Dermis microvascular lymphatic vessel endothelial cell (primary cell): ENCODE measurements at regions not wholly inside any gene's neighbourhood (a gene's known extent, or its start where the extent isn't known, plus 50 kb on each side); places are given as distances from the start of the nearest gene placed in this dataset.

Experiments
- DNase-seq, 2 donors: peaks; one replicate each; pipeline versions ENCODE4 v3.0.0 to v3.0.0-alpha.2; 2010; ENCODE audit warnings: low read depth in 2 of 2

DNA sequence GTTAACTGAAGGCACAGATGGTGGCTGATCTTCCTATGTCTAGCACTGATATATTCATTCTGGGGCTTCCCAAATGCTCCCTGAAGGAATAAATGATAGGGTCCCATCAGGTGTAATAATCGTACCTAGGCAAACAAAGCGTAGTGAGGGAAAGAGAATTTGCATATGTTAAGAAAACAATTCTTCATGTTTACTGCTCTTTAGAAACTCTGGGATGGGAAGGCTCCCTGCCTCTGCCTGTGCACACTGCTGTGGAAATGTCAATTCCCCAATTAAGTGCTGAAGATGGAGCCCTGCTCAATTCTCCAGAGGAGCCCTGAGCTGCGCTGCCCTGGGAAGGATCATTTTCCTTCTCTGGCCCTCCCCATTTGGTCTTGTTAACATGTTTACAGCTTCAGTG, 380.9 kb upstream of the ADARB2 start:
- DNase-seq = no peak

DNA sequence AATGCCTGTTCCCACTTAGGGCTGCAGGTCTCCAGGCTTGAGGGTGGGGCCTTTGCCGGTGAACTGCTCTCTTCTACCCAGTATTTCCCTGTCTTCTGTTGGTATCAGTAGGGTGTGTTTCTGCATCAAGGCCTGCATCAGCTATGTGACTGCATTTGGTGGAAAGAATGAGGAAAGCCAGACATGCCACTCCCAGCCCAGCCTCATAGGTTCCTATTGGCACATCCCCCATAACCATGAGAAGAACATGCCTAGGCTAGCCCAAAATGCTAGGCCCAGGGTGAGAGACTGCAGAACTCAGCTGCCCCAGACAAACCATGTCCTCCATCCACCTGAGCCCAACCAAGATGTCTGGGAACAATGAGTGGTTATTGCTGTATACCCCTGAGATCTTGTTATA, 380.3 kb upstream of the ADARB2 start:
- DNase-seq = no peak

DNA sequence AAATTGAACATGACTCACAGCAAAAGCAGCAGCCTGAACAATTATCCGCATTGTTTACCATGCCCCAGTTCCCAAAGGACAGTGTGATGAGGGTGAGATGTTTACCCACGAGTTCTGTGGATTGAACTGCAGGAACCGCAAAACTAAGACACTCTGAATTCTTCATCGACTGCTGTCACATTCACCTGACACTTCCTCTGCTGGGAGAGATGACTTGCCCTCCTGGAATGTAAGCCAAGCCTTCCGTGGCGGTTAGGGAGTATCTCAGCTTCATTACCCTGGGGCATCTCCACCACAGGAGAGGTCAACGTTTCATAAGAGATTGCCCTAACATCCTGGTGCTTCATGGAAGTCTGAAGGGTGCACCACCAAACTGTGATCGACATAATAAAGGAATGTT, 374.6 kb upstream of the ADARB2 start:
- DNase-seq = no peak

DNA sequence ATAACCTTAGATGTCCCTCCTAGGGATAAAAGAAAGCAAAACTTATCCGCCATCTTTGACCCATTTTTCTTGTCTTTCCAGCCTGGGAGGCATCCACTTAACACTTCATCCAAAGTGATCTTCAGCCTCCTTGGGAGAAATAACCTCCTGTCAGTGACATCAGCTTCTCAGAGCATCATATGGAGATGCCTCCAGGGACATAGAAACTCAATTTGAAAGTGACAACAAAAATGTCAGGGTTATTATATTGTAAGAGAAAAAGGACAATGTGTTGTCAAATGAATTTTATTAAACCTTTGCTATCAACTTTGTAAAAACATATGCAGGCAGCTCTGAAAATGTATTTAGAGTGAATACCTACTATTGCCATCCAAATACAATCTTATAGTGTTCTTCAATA, 371.2 kb upstream of the ADARB2 start:
- DNase-seq = no peak

DNA sequence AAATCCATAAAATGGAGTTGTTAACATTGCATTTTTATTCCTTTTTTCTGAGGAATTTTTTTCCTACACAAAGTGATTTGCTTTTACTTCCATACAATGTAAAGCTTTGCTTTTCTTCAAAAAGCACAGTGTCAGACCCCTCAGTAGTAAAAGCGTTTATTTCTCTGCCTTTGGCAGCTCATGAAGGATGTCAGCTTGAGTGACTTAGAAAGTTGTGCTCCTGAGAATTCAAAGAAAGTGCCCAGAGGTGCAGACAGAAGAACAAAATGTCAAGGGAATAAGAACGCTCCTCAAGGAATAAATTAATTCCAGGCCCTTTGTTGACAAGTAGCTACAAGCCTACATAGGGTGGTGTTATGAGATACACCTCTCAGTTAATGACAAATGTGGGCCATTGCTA, 369.3 kb upstream of the ADARB2 start:
- DNase-seq = no peak

DNA sequence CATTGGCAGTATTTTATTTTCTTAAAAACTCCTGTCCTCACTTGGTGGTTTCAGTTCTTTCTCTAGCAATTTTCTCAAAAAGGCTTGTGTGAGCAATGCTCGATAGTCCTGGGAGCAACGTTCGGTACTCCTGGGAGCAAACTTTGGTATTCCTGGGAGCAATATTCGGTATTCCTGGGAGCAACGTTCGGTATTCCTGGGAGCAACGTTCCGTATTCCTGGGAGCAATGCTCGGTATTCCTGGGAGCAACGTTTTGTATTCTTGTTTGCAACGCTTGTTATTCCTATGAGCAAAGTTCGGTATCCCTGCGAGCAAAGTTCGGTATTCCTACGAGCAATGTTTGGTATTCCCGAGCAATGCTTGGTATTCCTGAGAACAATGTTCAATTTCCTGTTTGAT, 362.0 kb upstream of the ADARB2 start:
- DNase-seq = no peak

DNA sequence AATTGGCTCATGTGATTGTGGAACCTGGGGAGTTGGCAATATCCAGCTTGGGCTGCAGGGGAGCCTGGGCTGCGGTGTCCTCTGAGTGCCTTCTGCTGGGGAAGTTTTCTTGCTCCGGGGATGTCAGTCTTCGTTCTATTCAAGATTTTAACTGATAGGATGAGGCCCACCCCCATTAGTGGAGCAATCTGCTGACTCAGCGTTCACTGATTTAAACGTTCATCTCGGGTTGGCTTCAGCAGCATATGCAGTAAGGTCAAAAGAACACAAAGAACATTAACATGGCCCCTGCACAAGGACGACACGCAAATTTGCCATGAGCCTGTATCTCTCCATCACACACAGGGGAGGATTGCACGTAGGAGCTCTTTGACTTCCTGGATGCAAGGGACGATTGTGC, 360.6 kb upstream of the ADARB2 start:
- no peak for DNase-seq

DNA sequence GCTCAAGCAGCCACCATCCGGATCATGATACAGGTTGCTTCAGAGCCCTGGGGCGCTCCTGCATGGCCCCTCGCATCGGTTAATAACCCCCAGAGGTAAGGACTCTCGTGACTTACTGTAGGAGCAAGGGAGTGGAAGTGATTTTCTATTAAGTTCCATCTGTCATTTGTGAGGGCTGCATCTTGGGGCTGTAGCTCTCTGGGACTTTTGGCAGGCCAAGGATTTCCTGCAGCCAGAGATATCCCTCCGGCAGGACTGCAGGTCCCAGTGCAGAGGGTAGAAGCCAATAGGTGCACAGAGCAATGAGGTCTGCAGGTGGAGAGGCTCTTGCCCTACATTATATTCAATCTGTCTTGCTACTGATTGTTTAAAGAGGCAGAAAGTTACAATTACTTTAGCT, 356.8 kb upstream of the ADARB2 start:
- DNase-seq = no peak

DNA sequence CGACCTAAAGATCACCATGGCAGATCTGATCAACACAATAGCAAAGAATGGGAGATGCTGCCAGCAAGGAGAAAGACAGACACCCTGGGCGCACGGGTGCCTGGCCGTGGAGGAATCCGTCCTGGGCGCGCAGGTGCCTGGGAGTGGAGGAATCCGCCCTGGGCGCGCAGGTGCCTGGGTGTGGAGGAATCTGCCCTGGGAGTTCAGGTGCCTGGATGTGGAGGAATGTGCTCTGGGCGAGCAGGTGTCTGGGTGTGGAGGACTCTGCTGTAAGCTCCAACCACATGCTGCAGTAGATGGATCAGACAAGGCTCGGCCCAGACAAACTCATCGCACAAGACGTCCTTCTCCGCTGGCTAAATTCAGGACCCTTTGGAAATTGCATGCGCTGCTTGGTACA, 346.3 kb upstream of the ADARB2 start:
- no peak for DNase-seq

DNA sequence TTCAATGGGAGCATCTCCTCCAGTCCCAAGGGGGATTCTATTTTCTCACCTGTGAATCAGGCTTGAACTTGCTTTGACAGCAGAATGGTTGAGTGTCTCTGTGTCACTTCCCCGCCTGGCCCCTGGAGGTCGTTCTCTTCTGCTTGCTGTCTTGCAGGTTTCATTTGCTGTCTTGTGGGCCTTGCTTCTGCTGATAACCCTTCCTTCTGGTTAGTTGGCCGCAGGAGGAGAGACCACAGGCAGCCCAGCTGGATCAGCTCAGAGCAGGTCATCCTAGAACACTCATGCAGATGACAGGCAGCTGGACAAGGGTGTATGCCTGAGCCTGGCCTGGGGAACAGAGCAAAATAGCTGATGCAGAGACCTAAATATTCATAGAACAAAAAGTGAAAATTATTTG, 344.2 kb upstream of the ADARB2 start:
- DNase-seq = no peak

DNA sequence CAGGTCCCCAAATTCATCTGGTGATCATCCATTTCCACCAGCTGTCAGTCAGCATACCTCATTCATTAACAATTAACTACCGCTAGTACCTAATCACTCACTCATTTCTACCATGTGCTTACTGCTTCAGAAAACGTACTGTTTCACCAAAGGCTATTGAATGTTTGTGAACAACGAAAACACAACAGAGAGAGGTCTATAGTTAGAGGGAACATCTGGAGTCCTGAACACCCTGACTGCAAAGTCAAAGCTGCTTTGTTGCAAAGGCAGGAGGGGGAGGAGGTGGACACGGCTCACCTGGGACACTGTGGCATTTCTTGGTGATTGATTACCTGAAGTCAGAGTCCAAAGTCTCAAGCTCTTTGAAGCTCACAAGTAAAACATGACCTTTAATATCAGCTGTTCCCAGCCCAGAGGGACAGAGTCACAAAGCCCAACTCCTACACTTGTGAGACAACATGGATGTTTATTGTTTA, 342.3 kb upstream of the ADARB2 start:
- no peak for DNase-seq

DNA sequence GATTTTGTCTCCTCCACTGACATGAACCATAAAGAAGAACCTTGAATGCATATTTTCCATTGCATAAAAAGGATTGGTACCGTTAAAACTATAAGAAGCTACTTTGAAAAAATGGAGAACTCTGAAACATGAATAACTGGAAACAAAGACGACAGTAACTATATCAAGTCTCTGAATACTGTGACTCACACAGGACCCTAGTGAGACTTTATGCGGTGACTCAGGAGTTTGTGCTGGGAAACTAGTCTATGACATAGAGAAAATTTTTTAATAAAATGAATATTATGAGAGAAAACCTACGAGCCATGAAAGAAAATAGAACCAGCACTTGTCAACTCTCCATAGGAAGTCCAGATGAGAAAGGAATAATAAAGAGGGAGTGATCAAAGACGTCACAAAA, 339.9 kb upstream of the ADARB2 start:
- DNase-seq = no peak

DNA sequence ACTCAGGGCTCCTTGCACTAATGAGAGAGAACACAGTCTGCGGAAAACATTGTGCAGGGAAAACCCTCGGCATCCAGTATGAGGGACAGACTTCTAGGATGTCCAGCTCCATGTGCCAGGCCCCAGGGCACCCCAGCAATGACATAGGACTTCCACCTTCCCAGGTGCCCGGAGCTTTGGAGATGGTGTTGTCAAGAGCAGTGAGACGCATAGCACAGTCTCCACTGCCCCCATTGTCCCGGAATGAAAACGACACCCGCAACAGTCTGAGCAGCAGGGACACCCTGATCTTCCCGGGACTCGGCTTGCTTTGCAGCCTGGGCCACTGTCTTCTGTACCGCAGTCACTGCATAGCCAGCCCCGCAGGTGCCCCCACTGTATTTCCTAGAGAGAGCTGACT, 339.2 kb upstream of the ADARB2 start:
- DNase-seq = no peak

DNA sequence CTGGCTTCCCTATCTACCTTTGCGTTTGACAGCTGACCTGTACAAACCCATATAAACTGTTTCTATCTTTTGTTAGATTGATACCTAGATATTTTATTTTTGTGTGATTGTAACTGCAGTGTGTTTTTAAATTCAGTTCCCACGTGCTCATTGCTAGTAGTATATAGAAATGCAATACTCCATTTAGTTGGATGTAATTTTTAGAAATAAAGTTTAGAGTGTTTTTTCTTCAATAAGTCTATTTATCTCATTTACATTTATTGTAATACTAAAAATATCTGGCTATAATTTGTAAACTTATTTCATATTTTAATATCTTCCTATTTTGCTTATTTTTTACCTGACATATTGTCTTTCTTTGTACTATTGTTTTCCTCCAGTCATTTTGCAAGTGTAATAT, 329.7 kb upstream of the ADARB2 start:
- no peak for DNase-seq

DNA sequence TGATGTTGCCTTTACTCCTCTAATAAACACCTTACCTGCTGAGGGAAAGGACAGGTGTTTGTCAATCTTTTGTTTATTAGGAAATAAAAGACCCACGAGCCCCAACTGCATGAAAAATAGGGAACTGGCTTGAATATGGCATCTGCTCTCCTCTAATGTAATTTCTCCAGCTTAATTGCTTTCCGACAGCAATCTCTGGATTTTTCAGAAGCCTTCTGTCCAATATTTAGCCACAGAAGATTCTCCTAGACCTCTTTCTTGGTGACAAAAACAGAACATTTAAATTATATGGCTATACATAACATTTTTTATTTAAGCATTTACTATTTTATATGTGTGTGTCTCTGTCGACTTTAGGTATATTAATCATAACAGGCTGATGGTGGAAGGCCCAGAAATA, 317.4 kb upstream of the ADARB2 start:
- no peak for DNase-seq

DNA sequence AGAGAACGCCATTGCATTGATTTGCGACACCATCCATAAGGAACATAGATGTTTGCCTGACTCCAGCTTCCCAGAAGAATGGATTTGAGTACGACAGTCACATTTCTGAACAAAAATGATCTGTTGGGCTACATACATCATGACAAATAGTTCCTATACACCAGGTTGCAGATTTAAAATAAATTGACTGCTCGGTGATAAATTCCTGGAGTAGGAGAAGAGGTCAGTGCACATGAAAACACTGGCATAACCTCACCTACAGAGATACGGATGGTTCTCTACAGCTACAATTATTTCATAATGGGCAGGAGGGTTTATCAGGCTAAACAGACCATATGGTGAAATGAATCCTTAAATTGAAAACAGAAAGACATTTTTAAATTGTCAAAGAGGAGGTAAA, 316.5 kb upstream of the ADARB2 start:
- DNase-seq = no peak

DNA sequence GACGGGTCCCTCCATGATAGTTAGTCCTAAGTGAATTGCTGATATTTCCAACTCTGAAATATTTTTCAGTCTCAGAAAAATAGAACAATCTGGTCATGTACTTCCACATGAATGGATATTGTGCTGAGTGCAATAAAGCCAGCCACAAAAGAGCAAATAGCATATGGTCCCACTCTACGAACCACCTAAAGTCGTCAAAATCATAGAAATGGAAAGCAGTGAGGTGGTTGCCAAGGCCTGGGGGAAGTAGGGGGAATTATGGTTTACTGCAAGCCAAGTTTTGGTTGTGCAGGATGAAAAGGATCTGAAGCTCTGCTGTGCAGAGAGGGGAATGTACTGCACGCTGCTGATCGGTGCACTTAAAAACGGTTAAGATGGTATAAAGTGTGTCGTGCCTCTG, 313.8 kb upstream of the ADARB2 start:
- DNase-seq = no peak

DNA sequence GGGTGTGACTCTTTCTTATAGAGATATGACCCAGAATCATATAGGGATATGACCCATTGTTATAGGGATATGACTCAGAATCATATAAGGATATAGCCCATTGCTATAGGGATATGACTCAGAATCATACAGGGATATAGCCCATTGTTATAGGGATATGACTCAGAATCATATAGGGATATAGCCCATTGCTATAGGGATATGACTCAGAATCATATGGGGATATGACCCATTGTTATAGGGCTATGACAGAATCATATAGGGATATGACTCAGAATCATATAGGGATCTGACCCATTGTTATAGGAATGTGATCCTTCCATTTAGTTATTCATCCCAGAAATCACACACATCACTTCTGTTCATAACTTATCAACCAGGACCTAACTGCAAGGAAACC, 312.2 kb upstream of the ADARB2 start:
- no peak for DNase-seq

DNA sequence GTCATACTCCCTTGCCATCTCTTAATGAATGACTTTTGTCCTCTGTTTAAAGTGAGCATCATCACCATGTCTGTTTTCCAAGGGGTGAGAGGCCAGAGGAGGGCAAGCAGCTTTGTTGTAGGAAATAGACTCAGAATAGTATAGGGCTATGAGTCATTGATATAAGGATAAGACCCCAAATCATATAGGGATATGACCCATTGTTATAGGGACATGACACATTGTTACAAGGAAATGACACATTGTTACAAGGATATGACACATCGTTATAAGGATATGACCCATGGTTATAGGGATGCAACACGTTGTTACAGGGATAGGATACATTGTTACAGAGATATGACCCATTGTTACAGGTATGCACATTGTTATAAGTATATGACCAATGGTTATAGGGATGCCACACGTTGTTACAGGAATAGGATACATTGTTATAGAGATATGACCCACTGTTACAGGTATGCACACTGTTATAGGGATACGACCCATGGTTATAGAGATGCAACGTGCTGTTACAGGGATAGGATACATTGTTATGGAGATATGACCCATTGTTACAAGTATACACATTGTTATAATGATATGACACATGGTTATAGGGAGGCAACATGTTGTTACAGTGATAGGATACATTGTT, 311.1 kb upstream of the ADARB2 start:
- DNase-seq = no peak

DNA sequence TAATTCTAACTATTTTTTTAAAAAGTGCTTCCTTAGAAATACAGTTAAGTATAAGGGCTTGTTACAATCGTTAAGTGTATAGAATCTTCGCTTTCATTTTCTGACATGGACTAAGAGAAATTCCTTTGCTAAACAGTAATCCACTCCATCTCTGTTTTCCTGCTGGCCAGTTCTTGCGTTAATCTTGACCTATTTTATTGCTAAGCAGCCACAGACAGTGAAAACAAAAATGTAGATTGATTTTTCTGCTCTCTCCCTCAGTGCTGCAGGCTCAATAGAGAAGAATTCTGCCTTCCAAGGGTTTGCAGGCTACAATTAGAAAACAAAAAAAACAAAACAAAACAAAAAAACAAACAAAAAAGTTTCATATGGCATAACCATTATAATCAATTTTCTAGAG, 310.4 kb upstream of the ADARB2 start:
- DNase-seq = no peak

DNA sequence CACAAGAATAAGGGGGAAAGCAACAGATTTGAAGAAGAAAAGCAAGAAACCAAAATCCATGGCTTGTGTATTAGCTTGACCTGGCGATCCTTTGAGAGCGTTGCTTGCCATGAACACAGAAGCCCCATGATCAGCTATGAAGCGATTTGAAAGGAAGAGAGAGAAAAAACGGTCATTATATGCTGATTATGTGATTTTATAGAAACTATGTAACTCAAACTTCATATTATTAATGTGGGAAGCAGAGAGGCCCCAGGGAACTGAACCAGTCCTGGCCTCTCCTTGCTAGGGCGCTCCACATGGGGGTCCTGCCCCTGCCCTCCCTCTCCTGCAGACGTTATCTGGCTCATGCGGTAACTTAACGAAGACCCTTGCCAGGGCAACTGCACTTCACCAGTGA, 306.1 kb upstream of the ADARB2 start:
- DNase-seq = no peak

DNA sequence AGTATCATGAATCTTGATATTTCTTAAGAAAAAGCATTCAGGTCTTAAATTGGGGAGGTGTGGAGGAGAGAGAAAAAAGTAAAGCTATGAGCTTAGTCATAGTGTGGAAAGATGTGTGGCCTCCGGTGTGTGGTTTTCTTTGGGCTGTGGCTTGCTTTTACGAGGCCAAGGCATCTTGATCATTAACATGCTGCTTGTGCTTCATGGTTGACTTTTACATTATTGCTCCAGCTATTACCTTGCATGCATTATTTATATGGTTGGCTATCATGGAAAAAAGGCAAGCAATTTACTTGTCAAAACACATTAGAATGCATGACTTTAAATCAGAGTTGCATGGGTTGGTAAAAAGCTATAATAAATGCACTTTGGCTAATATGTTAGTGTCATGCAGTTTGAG, 300.7 kb upstream of the ADARB2 start:
- no peak for DNase-seq

DNA sequence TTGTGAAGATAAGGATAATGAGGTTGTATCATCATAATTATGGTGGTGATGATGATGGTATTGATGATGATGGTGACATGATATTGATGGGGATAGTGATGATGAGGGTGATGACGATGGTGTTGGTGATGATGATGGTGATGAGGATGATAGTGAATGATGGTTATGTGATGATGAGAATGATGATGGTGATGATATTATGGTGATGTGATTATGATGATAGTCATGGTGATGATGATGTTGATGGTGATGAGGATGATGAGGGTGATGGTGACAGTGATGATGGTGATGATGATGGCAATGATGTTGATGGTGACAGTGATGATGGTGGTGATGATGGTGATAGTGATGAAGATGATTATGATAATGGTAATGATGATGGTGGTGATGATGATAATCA, 299.9 kb upstream of the ADARB2 start:
- no peak for DNase-seq

DNA sequence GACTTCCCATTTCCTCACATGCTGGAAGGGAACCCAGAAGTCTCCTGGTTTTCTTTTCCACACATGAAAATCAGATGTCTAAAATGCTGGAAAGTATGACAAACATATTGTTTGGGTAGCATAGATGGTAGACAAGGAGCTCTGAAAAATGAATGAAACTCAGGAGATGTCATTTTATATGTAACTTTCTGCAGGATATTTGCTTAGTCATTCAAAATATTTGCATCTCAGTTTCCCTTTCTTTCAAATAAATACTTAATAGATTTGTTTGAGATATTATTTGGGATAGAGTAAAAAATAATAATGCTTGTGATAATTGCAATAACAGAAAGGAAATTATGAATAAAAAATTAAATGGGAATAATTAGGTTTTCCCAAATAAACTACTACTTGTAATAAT, 298.9 kb upstream of the ADARB2 start:
- DNase-seq = no peak
